ENCODE measurements at regions not wholly inside any gene's neighbourhood (a gene's known extent, or its start where the extent isn't known, plus 50 kb on each side); places are given as distances from the start of the nearest gene placed in this dataset.

DNA sequence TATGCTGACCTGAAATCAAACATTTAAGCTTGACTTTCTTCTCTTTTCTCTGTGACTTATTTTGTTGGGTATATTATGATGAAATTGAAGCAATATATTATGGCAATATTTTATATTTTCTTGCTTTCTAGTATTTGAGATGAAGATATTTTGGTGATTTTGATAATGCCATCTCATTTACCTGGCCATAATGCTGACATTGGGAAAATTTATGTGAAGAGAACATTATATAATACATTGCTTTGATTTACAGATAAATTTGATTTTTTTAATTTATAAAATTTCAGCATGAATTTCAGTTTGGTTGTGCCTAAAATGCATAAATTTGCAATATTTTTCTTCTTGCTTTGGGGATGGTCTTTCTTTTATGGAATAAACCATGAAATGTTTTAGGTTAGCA lies 1413.7 kb upstream of the TMEFF2 start (continued):
- TF ChIP-seq E2F6 (IDR thresholded peaks at IDR 0.05; ENCODE audit: borderline replicate concordance, low read depth) (no peak), POLR2A (IDR thresholded peaks at IDR 0.05; ENCODE audit: low read length) (no peak), HOXB5 (CRISPR knock-in tag; IDR thresholded peaks at IDR 0.05) (no peak), NPAS2 (CRISPR knock-in tag; IDR thresholded peaks at IDR 0.05; ENCODE audit: borderline replicate concordance) (no peak)

DNA sequence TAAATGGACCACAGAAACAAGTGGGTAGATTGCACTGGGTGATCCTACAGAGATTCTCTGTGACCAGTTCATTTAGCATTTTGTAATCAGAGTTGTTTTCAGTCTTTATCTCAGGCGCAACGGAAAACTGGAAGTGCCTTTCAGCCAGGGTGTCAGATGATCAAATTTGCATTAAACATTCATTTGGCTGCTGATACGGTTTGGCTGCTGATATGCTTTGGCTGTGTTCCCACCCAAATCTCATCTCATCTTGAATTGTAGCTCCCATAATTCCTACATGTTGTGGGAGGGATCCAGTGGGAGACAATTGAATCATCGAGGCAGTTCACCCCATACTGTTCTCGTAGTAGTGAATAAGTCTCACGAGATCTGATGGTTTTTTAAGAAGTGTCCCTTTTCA lies 1396.1 kb upstream of the TMEFF2 start:
- DNase-seq (ENCODE audit: low read depth in 1 of 2, low spot score in 1 of 2) (no peak), FAIRE-seq (no peak), ATAC-seq (no peak)
- Histone ChIP-seq H3K27ac (no peak overlapping the region), H3K9me3 (no peaks in the 10 kb centered on the region), H3K4me3 (no peak overlapping the region), H3K4me1 (no peaks in the 10 kb centered on the region), H3K4me2 (no peak overlapping the region)
- TF ChIP-seq EHF (CRISPR knock-in tag; IDR thresholded peaks at IDR 0.05) (no peak), KDM5A (IDR thresholded peaks at IDR 0.05) (no peak), POLR2AphosphoS2 (conservative IDR thresholded peaks at IDR 0.05; ENCODE audit: low read length) (no peak), RARB (CRISPR knock-in tag; IDR thresholded peaks at IDR 0.05) (no peak), EP300 (IDR thresholded peaks at IDR 0.05) (no peak), PBX3 (IDR thresholded peaks at IDR 0.05) (no peak), HOXB5 (CRISPR knock-in tag; IDR thresholded peaks at IDR 0.05) (no peak), MAZ (IDR thresholded peaks at IDR 0.05; ENCODE audit: borderline replicate concordance, low read depth, low read length) (no peak)
- CTCF ChIA-PET = no interaction called here
- 67% methylated on average over 6 of the region's 6 CpGs for WGBS (ENCODE audit: missing lambda C conversion rate)
- POLR2A ChIA-PET = no interaction called here

GRCh38 chr2:193584522-193584938 lies 1389.8 kb upstream of the TMEFF2 start:
- TF ChIP-seq SMC3 (IDR thresholded peaks at IDR 0.05) (no peak), ZSCAN20 (CRISPR knock-in tag; IDR thresholded peaks at IDR 0.05) (no peak), RAD21 (conservative IDR thresholded peaks at IDR 0.05 in 1 of 2, IDR thresholded peaks at IDR 0.05 in 1 of 2) (peak; percentile 24 to 26; a peak in 3 of 5 replicates), PBX3 (IDR thresholded peaks at IDR 0.05) (no peak), CTCF (IDR thresholded peaks at IDR 0.05) (peak; percentile 17; the same call in 1 of the 3 replicates), GATA3 (IDR thresholded peaks at IDR 0.05; ENCODE audit: borderline replicate concordance) (no peak), HMGXB4 (CRISPR knock-in tag; IDR thresholded peaks at IDR 0.05; ENCODE audit: borderline replicate concordance) (no peak)
- Histone ChIP-seq H3K27ac (no peak overlapping the region), H3K9me3 (no peaks in the 10 kb centered on the region), H3K4me3 (no peak overlapping the region), H3K4me1 (no peaks in the 10 kb centered on the region), H3K4me2 (no peak overlapping the region)
- ATAC-seq (peak in 1 of 2 experiments; percentile 64; a peak in 4 of 6 replicates), FAIRE-seq (no peak), DNase-seq (ENCODE audit: low read depth in 1 of 2, low spot score in 1 of 2) (peak in 1 of 2 experiments; percentile 40)
- CTCF ChIA-PET = interaction anchor here (1.0 kb wide), 1 partner anchor 10 kb away, joined by 3 read pairs; no protein-coding TSS in a partner anchor
- POLR2A ChIA-PET = no interaction called here
- 17% methylated on average over 1 of the region's 1 CpG for WGBS (ENCODE audit: missing lambda C conversion rate)
